Progenitor cell of endocrine pancreas (in vitro differentiated cells): ENCODE measurements at regions not wholly inside any gene's neighbourhood (a gene's known extent, or its start where the extent isn't known, plus 50 kb on each side); places are given as distances from the start of the nearest gene placed in this dataset.

Experiments
- DNase-seq: peaks from one replicate; pipeline ENCODE4 v3.0.0; 2021; ENCODE audit warnings: low spot score; ENCODE audit not compliant: unreplicated experiment
- H3K27ac Mint-ChIP-seq: 2 replicates; pipeline ENCODE4 v1.8.0; 2021; ENCODE audit warnings: mild to moderate bottlenecking, moderate library complexity, mixed read lengths
- H3K27me3 Mint-ChIP-seq: 2 replicates; pipeline ENCODE4 v1.8.0; 2021; ENCODE audit warnings: mixed read lengths
- H3K36me3 Mint-ChIP-seq: 2 replicates; pipeline ENCODE4 v1.8.0; 2022; ENCODE audit warnings: mixed read lengths; ENCODE audit not compliant: insufficient read depth
- H3K4me1 Mint-ChIP-seq: 2 replicates; pipeline ENCODE4 v1.8.0; 2021; ENCODE audit warnings: low read depth, mixed read lengths
- H3K4me3 Mint-ChIP-seq: 2 replicates; pipeline ENCODE4 v1.8.0; 2021; ENCODE audit warnings: low read depth, mild to moderate bottlenecking, moderate library complexity, mixed read lengths
- H3K9me3 Mint-ChIP-seq: 2 replicates; pipeline ENCODE4 v1.8.0; 2021; ENCODE audit warnings: low read depth, mixed read lengths
- CTCF ChIP-seq: fragments of 200-600 bp; sonication (generic); IDR thresholded peaks from one replicate; pipeline ENCODE4 v1.5.0; 2021; ENCODE audit warnings: antibody characterized with exemption, mild to moderate bottlenecking; ENCODE audit not compliant: unreplicated experiment

- no peaks in the 10 kb centered on the region for H3K4me1 Mint-ChIP-seq
- H3K27me3 Mint-ChIP-seq, result no peaks in the 10 kb centered on the region
- H3K27ac Mint-ChIP-seq, result no peak overlapping the region
- TF ChIP-seq CTCF, result no peak
- H3K4me3 Mint-ChIP-seq, result no peak overlapping the region
- DNase-seq, result no peak
- no peaks in the 10 kb centered on the region for H3K36me3 Mint-ChIP-seq
- H3K9me3 Mint-ChIP-seq, result no peaks in the 10 kb centered on the region
Measured at GRCh38 chr10:80729896-80730295, 192.2 kb downstream of the SH2D4B start.

- TF ChIP-seq CTCF, result no peak
- no peaks in the 10 kb centered on the region for H3K27me3 Mint-ChIP-seq
- no peak for DNase-seq
- no peaks in the 10 kb centered on the region for H3K4me1 Mint-ChIP-seq
- no peak overlapping the region for H3K4me3 Mint-ChIP-seq
- H3K27ac Mint-ChIP-seq, result no peak overlapping the region
- H3K9me3 Mint-ChIP-seq, result no peaks in the 10 kb centered on the region
- H3K36me3 Mint-ChIP-seq, result no peaks in the 10 kb centered on the region
Measured at GRCh38 chr10:80730522-80730921, 192.8 kb downstream of the SH2D4B start.

- Mint-ChIP-seq H3K27me3 (no peaks in the 10 kb centered on the region), H3K27ac (no peak overlapping the region), H3K4me1 (peaks cover 2% of the 10 kb centered on the region)
Measured at GRCh38 chr10:80734589-80734988, 196.9 kb downstream of the SH2D4B start.

GRCh38 chr10:80737209-80737608 lies 199.5 kb downstream of the SH2D4B start:
- DNase-seq, result no peak
- Mint-ChIP-seq H3K9me3 (peaks cover 16% of the 10 kb centered on the region), H3K27ac (no peak overlapping the region), H3K4me3 (no peak overlapping the region), H3K36me3 (no peaks in the 10 kb centered on the region), H3K4me1 (peaks cover 6% of the 10 kb centered on the region), H3K27me3 (no peaks in the 10 kb centered on the region)
- no peak for TF ChIP-seq CTCF

More at GRCh38 chr10:80734589-80734988, 196.9 kb downstream of the SH2D4B start:
- DNase-seq, result no peak
- Mint-ChIP-seq H3K4me3 (no peak overlapping the region), H3K36me3 (no peaks in the 10 kb centered on the region), H3K9me3 (peaks cover 11% of the 10 kb centered on the region)
- TF ChIP-seq CTCF, result no peak

GRCh38 chr10:80739328-80739727 lies 201.6 kb downstream of the SH2D4B start:
- H3K27ac Mint-ChIP-seq, result peak overlapping the region; percentile 93
- H3K4me1 Mint-ChIP-seq, result peaks cover 6% of the 10 kb centered on the region
- no peaks in the 10 kb centered on the region for H3K27me3 Mint-ChIP-seq
- no peak for TF ChIP-seq CTCF
- H3K4me3 Mint-ChIP-seq, result peak overlapping the region; percentile 73
- H3K36me3 Mint-ChIP-seq, result no peaks in the 10 kb centered on the region
- no peak for DNase-seq
- H3K9me3 Mint-ChIP-seq, result peaks cover 16% of the 10 kb centered on the region
